ENCODE measurements at regions not wholly inside any gene's neighbourhood (a gene's known extent, or its start where the extent isn't known, plus 50 kb on each side); places are given as distances from the start of the nearest gene placed in this dataset.
"Not testable (repeated sequence)": the region's sequence is repeated elsewhere in the genome, so short reads cannot be mapped to it uniquely, and the experiment has no call there.

DNA sequence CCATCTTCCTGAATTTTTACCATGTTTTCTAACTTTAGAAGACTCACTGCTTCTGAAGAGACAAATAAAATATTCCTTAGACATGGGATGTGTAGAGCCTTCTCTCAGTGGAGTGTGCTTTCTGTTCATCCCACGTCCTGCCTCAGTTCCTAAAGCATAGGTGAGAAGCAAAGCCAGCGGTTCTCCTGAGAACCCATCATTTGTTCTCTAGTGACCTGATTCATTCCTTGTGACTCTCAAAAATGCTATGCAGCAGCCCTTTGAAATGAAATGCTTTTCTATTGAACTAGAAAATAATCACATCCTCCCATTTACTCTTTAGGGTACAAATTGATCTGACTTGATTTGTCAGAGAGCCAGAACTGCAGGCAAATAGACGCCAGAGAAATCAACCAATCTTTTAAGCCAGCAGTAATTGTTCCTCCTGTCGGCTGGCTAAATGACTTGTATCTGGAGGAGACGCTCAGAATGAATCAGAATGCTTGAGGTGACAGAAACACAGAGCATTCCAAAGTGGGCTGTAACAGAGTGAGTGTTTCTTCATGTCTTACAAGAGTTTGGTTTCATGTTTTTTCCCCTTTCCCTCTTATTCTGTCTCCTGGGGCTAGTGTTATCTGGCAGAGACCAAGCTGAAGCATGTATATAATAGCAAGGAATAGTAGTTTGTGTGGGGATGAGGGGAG is 81.3 kb upstream of the TMEM178A start:
- peak; percentile 67 for DNase-seq (ENCODE audit: low read depth)
- TF ChIP-seq CTCF (conservative IDR thresholded peaks at IDR 0.05; ENCODE audit: low read length), result no peak
- H3K4me3 ChIP-seq (ENCODE audit: low read length), result no peak overlapping the region

GRCh38 chr2:39585531-39585930 is 80.2 kb upstream of the TMEM178A start:
- not testable (repeated sequence) for DNase-seq (ENCODE audit: low read depth); H3K4me3 ChIP-seq (ENCODE audit: low read length)

GRCh38 chr2:39587168-39587567 is 78.5 kb upstream of the TMEM178A start:
- no peak overlapping the region for H3K4me3 ChIP-seq (ENCODE audit: low read length)
- TF ChIP-seq CTCF (conservative IDR thresholded peaks at IDR 0.05; ENCODE audit: low read length), result no peak
- DNase-seq (ENCODE audit: low read depth), result no peak

DNA sequence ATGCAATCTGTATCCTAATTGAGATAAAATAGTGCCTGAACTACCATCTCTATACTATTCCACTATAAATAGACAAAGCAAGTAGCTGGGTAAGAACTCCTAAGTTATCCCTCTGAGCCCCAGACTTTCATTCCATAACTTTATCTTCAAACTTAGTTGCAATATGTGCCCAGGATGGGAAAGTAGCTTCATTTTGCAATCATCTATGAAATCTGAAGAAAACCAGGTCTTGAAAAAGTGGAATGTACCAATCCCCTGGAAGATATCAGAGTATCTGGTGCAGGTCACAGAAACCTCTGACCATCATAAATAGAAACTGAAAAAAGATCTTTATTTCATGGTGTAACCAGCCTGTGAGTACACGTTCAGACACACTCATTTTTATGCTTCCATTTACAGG is 78.1 kb upstream of the TMEM178A start:
- no peak overlapping the region for H3K4me3 ChIP-seq (ENCODE audit: low read length)
- no peak for DNase-seq (ENCODE audit: low read depth)
- TF ChIP-seq CTCF (conservative IDR thresholded peaks at IDR 0.05; ENCODE audit: low read length), result no peak

GRCh38 chr2:39593439-39594393 is 72.0 kb upstream of the TMEM178A start:
- peak; percentile 85 for DNase-seq (ENCODE audit: low read depth)

GRCh38 chr2:39595116-39595515 is 70.6 kb upstream of the TMEM178A start:
- no peak for TF ChIP-seq CTCF (conservative IDR thresholded peaks at IDR 0.05; ENCODE audit: low read length)
- no peak overlapping the region for H3K4me3 ChIP-seq (ENCODE audit: low read length)
- DNase-seq (ENCODE audit: low read depth), result no peak

More at GRCh38 chr2:39593439-39594393, 72.0 kb upstream of the TMEM178A start:
- no peak overlapping the region for H3K4me3 ChIP-seq (ENCODE audit: low read length)
- peak; percentile 94 for TF ChIP-seq CTCF (conservative IDR thresholded peaks at IDR 0.05; ENCODE audit: low read length)

DNA sequence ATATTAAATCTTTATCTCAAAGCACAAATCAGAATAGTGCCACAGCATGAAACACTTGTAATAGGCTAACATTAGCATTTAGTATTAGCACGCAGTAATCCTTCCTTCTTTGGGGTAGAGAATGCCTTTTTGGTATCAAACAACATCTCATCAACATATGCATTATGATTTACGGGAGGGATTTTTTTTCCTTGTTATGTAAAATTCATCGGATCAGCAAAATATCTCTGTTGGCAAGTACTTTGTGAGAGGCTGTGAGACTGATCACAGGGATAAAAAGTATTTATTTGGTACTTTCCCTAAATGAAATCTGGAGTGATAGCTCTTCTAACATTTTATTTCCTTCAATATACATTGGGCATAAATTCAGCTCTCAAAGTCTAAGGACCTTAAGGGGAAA is 68.4 kb upstream of the TMEM178A start:
- DNase-seq (ENCODE audit: low read depth), result no peak
- no peak for TF ChIP-seq CTCF (conservative IDR thresholded peaks at IDR 0.05; ENCODE audit: low read length)
- H3K4me3 ChIP-seq (ENCODE audit: low read length), result no peak overlapping the region
